Natural killer cell (primary cell): ENCODE measurements at regions not wholly inside any gene's neighbourhood (a gene's known extent, or its start where the extent isn't known, plus 50 kb on each side); places are given as distances from the start of the nearest gene placed in this dataset.

Experiments
- ATAC-seq, 3 donors: fragments of 150-1000 bp in 2 of 3; fragments of 200-7000 bp in 1 of 3; cut with Tn5 transposase; 1 replicate in 1 of 3; 2 replicates in 2 of 3; pipeline ENCODE4 v1.10.0; 2021; ENCODE audit warnings: mild to moderate bottlenecking in 2 of 3, moderate library complexity in 2 of 3
- DNase-seq, 2 donors: peaks; one replicate each; pipeline versions ENCODE4 v3.0.0 to v3.0.0-alpha.2; 2013 to 2021; ENCODE audit warnings: mixed read lengths in 1 of 2
- H3K27ac ChIP-seq: one replicate; pipeline ENCODE4 v1.5.1; 2013; ENCODE audit warnings: mild to moderate bottlenecking, low read length
- H3K27me3 ChIP-seq: one replicate; pipeline ENCODE4 v1.6.1; 2013; ENCODE audit warnings: low read length; ENCODE audit not compliant: control insufficient read depth, insufficient read depth
- H3K36me3 ChIP-seq: one replicate; pipeline ENCODE4 v1.6.1; 2013; ENCODE audit warnings: low read length; ENCODE audit not compliant: control insufficient read depth, insufficient read depth
- H3K4me1 ChIP-seq: one replicate; pipeline ENCODE4 v1.6.1; 2013; ENCODE audit warnings: low read length; ENCODE audit not compliant: control insufficient read depth, insufficient read depth
- H3K4me3 ChIP-seq: one replicate; pipeline ENCODE4 v1.5.1; 2013; ENCODE audit warnings: low read length
- H3K9me3 ChIP-seq: one replicate; pipeline ENCODE4 v1.6.1; 2013; ENCODE audit warnings: low read length; ENCODE audit not compliant: control insufficient read depth, insufficient read depth
- H3K27ac Mint-ChIP-seq, 2 donors: one replicate each; pipeline ENCODE4 v1.8.0; 2022; ENCODE audit warnings: mild to moderate bottlenecking in 2 of 2, mixed read lengths in 2 of 2, moderate library complexity in 1 of 2
- H3K27me3 Mint-ChIP-seq, 2 donors: one replicate each; pipeline ENCODE4 v1.8.0; 2022; ENCODE audit warnings: low read depth in 2 of 2, mixed read lengths in 2 of 2
- H3K36me3 Mint-ChIP-seq: one replicate; pipeline ENCODE4 v1.8.0; 2022; ENCODE audit warnings: mixed read lengths
- H3K4me1 Mint-ChIP-seq, 2 donors: one replicate each; pipeline ENCODE4 v1.8.0; 2022; ENCODE audit warnings: mixed read lengths in 2 of 2
- H3K4me3 Mint-ChIP-seq: one replicate; pipeline ENCODE4 v1.8.0; 2022; ENCODE audit warnings: mild to moderate bottlenecking, moderate library complexity, mixed read lengths
- H3K9me3 Mint-ChIP-seq, 2 donors: one replicate each; pipeline ENCODE4 v1.8.0; 2022; ENCODE audit warnings: mixed read lengths in 2 of 2
- WGBS: methylation state at CpG from one replicate; pipeline ENCODE4 v1.1.7; 2013; ENCODE audit warnings: missing lambda C conversion rate; ENCODE audit not compliant: insufficient coverage; 5-methylcytosine and 5-hydroxymethylcytosine counted together
- intact Hi-C: fragments of 100-400 bp; cut with micrococcal nuclease; formaldehyde crosslinking; loops from one replicate; pipeline ENCODE4 v1.14.2; 2022
- TF ChIP-seq, protein P1 (sequence below): fragments of 200-600 bp; IDR thresholded peaks from one replicate; pipeline ENCODE4 v1.8.0; 2022; ENCODE audit warnings: antibody characterized with exemption

DNA sequence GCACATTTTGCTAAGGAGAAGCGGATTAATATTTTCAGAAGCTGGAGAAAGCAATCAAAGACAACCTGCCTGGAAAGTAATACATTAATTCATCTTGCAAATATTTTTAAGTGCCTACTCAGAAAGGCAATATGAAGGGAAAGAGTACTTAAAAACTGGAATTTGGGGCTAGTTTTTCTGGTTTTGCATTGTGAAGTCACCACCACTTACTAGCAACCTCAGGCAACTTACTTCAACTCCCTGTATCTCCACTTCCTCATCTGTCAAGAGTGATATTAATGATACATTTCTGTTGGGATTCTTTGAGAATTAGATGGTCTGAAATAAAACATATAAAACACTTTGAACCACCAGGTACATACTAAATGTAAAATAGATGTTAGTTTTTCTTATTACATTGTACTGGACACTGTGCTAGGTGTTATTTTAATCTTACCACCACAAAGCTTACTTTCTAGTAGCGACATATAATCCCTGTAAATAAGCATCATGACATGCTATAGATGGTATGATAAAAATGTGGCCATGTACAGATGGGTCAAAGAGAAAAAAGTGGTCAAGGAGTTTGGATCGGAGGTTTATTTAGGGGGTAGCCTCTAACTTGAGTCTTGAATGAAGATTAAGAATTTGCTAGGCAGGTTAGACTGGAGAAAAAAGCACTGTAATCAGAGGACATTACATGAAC, 101.2 kb downstream of the SPRY2 start:
- no peaks in the 10 kb centered on the region for H3K9me3 Mint-ChIP-seq
- no peak for ATAC-seq

DNA sequence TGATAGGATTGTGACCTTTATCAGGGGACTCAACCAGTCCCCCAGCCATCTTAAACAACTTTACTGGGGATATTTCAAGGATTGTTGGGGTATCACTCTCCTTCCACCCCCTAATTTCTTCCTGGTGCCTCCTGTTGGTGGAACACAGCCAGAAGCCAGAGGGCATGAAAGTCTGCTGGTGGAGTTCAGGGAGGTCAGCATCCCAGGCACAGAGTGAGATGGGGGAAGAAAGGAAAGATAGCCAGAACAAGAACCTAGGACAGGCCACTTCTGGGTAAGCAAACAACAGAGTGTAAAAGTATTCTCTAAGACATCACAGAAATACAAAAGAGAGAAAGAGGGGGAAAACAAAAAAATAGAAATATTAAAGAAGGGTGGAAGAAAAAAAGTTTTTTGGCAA, 101.8 kb downstream of the SPRY2 start:
- Mint-ChIP-seq H3K9me3 (no peaks in the 10 kb centered on the region), H3K36me3 (no peaks in the 10 kb centered on the region), H3K4me1 (no peaks in the 10 kb centered on the region), H3K27me3 (peaks cover 5% of the 10 kb centered on the region in 2 donors), H3K4me3 (no peak overlapping the region), H3K27ac (no peak overlapping the region)
- no peaks in the 10 kb centered on the region for H3K36me3 ChIP-seq
- no peak overlapping the region for H3K27ac ChIP-seq
- no peak overlapping the region for H3K4me3 ChIP-seq
- DNase-seq (no peak), ATAC-seq (no peak)
- H3K27me3 ChIP-seq, result no peaks in the 10 kb centered on the region
- no peaks in the 10 kb centered on the region for H3K9me3 ChIP-seq
- intact Hi-C loops, result no loop called here
- TF ChIP-seq, protein P1, sequence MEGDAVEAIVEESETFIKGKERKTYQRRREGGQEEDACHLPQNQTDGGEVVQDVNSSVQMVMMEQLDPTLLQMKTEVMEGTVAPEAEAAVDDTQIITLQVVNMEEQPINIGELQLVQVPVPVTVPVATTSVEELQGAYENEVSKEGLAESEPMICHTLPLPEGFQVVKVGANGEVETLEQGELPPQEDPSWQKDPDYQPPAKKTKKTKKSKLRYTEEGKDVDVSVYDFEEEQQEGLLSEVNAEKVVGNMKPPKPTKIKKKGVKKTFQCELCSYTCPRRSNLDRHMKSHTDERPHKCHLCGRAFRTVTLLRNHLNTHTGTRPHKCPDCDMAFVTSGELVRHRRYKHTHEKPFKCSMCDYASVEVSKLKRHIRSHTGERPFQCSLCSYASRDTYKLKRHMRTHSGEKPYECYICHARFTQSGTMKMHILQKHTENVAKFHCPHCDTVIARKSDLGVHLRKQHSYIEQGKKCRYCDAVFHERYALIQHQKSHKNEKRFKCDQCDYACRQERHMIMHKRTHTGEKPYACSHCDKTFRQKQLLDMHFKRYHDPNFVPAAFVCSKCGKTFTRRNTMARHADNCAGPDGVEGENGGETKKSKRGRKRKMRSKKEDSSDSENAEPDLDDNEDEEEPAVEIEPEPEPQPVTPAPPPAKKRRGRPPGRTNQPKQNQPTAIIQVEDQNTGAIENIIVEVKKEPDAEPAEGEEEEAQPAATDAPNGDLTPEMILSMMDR, result no peak
- no peaks in the 10 kb centered on the region for H3K4me1 ChIP-seq

More for the DNA sequence above, 101.2 kb downstream of the SPRY2 start:
- no peak overlapping the region for H3K4me3 Mint-ChIP-seq
- WGBS, result 97% methylated on average over 3 of the region's 3 CpGs
- H3K4me1 Mint-ChIP-seq, result no peaks in the 10 kb centered on the region
- TF ChIP-seq, protein P1, result no peak
- DNase-seq, result no peak
- H3K4me3 ChIP-seq, result no peak overlapping the region
- H3K27ac Mint-ChIP-seq, result no peak overlapping the region
- no peak overlapping the region for H3K27ac ChIP-seq
- H3K36me3 Mint-ChIP-seq, result no peaks in the 10 kb centered on the region
- no peaks in the 10 kb centered on the region for H3K9me3 ChIP-seq
- no peaks in the 10 kb centered on the region for H3K4me1 ChIP-seq
- peaks cover 5 to 6% of the 10 kb centered on the region in 2 donors for H3K27me3 Mint-ChIP-seq
- intact Hi-C loops, result no loop called here
- H3K27me3 ChIP-seq, result no peaks in the 10 kb centered on the region
- no peaks in the 10 kb centered on the region for H3K36me3 ChIP-seq

- Histone ChIP-seq H3K36me3 (no peaks in the 10 kb centered on the region), H3K9me3 (no peaks in the 10 kb centered on the region), H3K27ac (no peak overlapping the region), H3K4me1 (no peaks in the 10 kb centered on the region), H3K4me3 (no peak overlapping the region), H3K27me3 (no peaks in the 10 kb centered on the region)
- intact Hi-C loops, result no loop called here
- no peak for DNase-seq
- H3K4me3 Mint-ChIP-seq, result no peak overlapping the region
- no peak for ATAC-seq
- H3K4me1 Mint-ChIP-seq, result no peaks in the 10 kb centered on the region
- H3K36me3 Mint-ChIP-seq, result no peaks in the 10 kb centered on the region
- H3K9me3 Mint-ChIP-seq, result no peaks in the 10 kb centered on the region
- TF ChIP-seq, protein P1, result no peak
- peaks cover 3 to 5% of the 10 kb centered on the region in 2 donors for H3K27me3 Mint-ChIP-seq
- no peak overlapping the region for H3K27ac Mint-ChIP-seq
Measured at GRCh38 chr13:80237646-80238045, 103.3 kb downstream of the SPRY2 start.

- no peaks in the 10 kb centered on the region for H3K4me1 Mint-ChIP-seq
- DNase-seq (no peak), ATAC-seq (no peak)
- H3K4me3 ChIP-seq, result no peak overlapping the region
- no peaks in the 10 kb centered on the region for H3K9me3 ChIP-seq
- intact Hi-C loops, result no loop called here
- H3K9me3 Mint-ChIP-seq, result no peaks in the 10 kb centered on the region
- no peaks in the 10 kb centered on the region for H3K36me3 ChIP-seq
- no peak overlapping the region for H3K4me3 Mint-ChIP-seq
- no peak overlapping the region for H3K27ac ChIP-seq
- TF ChIP-seq, protein P1, result no peak
- WGBS, result 89% methylated on average over 1 of the region's 4 CpGs
- H3K27ac Mint-ChIP-seq, result no peak overlapping the region
- no peaks in the 10 kb centered on the region for H3K4me1 ChIP-seq
- peaks cover 3 to 5% of the 10 kb centered on the region in 2 donors for H3K27me3 Mint-ChIP-seq
- no peaks in the 10 kb centered on the region for H3K27me3 ChIP-seq
- H3K36me3 Mint-ChIP-seq, result no peaks in the 10 kb centered on the region
Measured at GRCh38 chr13:80235967-80236302, 105.0 kb downstream of the SPRY2 start.
